ENCODE measurements at regions not wholly inside any gene's neighbourhood (a gene's known extent, or its start where the extent isn't known, plus 50 kb on each side); places are given as distances from the start of the nearest gene placed in this dataset.

DNA sequence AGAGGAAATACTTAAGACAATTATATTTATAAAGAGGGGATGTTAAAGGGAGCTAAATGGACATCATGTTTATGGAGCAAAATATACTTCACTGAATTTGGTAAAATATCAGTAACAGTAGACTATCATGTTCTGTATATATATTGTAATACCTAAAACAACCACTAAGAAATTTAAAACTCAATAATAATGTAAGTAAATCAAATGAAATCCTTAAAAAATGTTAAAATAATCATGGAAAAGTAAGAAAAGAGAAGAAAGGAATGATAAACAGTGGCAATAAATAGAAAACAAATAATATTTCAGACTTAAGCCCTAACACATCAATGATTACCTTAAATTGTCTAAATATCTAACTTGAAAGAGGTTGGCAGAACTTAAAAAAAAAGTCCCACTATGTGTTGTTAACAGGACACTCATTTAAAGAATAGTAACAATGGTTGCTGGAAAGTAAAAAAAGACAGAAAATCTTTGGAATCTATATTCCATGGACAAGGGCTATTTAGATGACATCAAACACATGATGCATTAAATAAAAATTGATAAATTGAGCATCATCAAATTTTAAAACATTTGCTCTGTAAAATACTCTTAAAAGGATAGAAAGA, 842.2 kb upstream of the MAP3K7 start:
- Mint-ChIP-seq H3K27me3 (no peaks in the 10 kb centered on the region), H3K4me1 (no peaks in the 10 kb centered on the region), H3K4me3 (no peak overlapping the region), H3K9me3 (no peaks in the 10 kb centered on the region), H3K36me3 (no peaks in the 10 kb centered on the region), H3K27ac (no peak overlapping the region)
- no peak for ATAC-seq

- Mint-ChIP-seq H3K9me3 (no peaks in the 10 kb centered on the region), H3K27ac (no peak overlapping the region), H3K27me3 (no peaks in the 10 kb centered on the region), H3K36me3 (no peaks in the 10 kb centered on the region), H3K4me3 (no peak overlapping the region), H3K4me1 (no peaks in the 10 kb centered on the region)
- ATAC-seq, result no peak
These were observed 841.4 kb upstream of the MAP3K7 start for GRCh38 chr6:91428296-91428695.

- Mint-ChIP-seq H3K27ac (no peak overlapping the region), H3K27me3 (no peaks in the 10 kb centered on the region), H3K4me1 (no peaks in the 10 kb centered on the region), H3K36me3 (no peaks in the 10 kb centered on the region), H3K9me3 (peaks cover 15% of the 10 kb centered on the region), H3K4me3 (no peak overlapping the region)
- ATAC-seq, result no peak
These were observed 833.4 kb upstream of the MAP3K7 start for GRCh38 chr6:91420243-91420642.

GRCh38 chr6:91415031-91415605, 828.2 kb upstream of the MAP3K7 start:
- no peak for ATAC-seq
- no peak overlapping the region for H3K27ac Mint-ChIP-seq
- H3K36me3 Mint-ChIP-seq, result no peaks in the 10 kb centered on the region
- H3K4me3 Mint-ChIP-seq, result no peak overlapping the region
- H3K9me3 Mint-ChIP-seq, result peaks cover 7% of the 10 kb centered on the region
- H3K27me3 Mint-ChIP-seq, result no peaks in the 10 kb centered on the region
- no peaks in the 10 kb centered on the region for H3K4me1 Mint-ChIP-seq

- no peak overlapping the region for H3K4me3 Mint-ChIP-seq
- no peaks in the 10 kb centered on the region for H3K4me1 Mint-ChIP-seq
- no peaks in the 10 kb centered on the region for H3K36me3 Mint-ChIP-seq
- no peak for ATAC-seq
- no peaks in the 10 kb centered on the region for H3K27me3 Mint-ChIP-seq
- H3K27ac Mint-ChIP-seq, result no peak overlapping the region
- H3K9me3 Mint-ChIP-seq, result peaks cover 11% of the 10 kb centered on the region
These were observed 825.7 kb upstream of the MAP3K7 start for GRCh38 chr6:91412532-91412931.

GRCh38 chr6:91407706-91408105, 820.8 kb upstream of the MAP3K7 start:
- H3K4me1 Mint-ChIP-seq, result no peaks in the 10 kb centered on the region
- no peak for ATAC-seq
- no peak overlapping the region for H3K27ac Mint-ChIP-seq
- H3K36me3 Mint-ChIP-seq, result no peaks in the 10 kb centered on the region
- peaks cover 14% of the 10 kb centered on the region for H3K9me3 Mint-ChIP-seq
- H3K27me3 Mint-ChIP-seq, result no peaks in the 10 kb centered on the region
- H3K4me3 Mint-ChIP-seq, result no peak overlapping the region

GRCh38 chr6:91392951-91393350, 806.1 kb upstream of the MAP3K7 start:
- Mint-ChIP-seq H3K27ac (no peak overlapping the region), H3K36me3 (no peaks in the 10 kb centered on the region), H3K27me3 (no peaks in the 10 kb centered on the region), H3K4me1 (no peaks in the 10 kb centered on the region), H3K4me3 (no peak overlapping the region), H3K9me3 (peaks cover 8% of the 10 kb centered on the region)
- no peak for ATAC-seq

DNA sequence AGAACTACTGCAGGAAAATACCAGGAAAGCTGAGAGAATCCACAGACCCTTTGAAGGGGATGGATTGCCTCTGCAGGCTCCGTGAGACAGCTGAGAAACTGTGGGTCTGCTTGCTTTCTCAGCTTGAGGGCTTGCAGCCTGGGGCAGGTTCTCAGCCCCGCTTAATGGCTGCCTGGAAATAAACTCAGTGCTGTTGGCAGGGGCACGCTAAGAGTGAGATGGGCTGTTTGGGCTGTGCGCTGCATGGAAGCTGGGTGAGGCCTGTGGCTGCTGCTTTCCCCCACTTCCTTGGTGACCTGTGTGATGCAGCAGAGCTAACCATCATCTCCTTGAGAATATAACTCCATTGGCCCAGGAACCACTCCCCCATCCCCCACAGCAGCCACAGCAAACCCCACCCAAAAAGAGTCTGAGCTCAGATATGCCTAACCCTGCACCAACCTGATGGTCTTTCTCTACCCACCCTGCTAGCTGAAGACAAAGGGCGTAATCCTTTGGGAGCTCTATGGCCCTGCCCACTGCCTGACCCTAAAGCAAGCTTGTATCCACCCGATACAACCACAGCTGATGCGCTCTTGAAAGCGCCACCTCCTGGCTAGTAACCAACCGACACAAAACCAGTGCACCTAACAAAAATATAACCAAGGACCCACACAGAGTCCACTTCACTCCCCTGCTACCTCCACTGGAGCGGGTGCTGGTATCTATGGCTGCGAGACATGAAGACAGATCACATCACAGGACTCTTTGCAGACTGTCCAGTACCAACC, 800.6 kb upstream of the MAP3K7 start:
- Mint-ChIP-seq H3K27ac (no peak overlapping the region), H3K27me3 (no peaks in the 10 kb centered on the region), H3K36me3 (no peaks in the 10 kb centered on the region), H3K4me3 (no peak overlapping the region), H3K4me1 (no peaks in the 10 kb centered on the region), H3K9me3 (peaks cover 8% of the 10 kb centered on the region)
- no peak for ATAC-seq

GRCh38 chr6:91386204-91386603, 799.3 kb upstream of the MAP3K7 start:
- Mint-ChIP-seq H3K27ac (no peak overlapping the region), H3K4me1 (no peaks in the 10 kb centered on the region), H3K4me3 (no peak overlapping the region), H3K27me3 (no peaks in the 10 kb centered on the region), H3K9me3 (peaks cover 3% of the 10 kb centered on the region), H3K36me3 (no peaks in the 10 kb centered on the region)
- no peak for ATAC-seq

- no peak for ATAC-seq
- H3K4me1 Mint-ChIP-seq, result no peaks in the 10 kb centered on the region
- no peaks in the 10 kb centered on the region for H3K27me3 Mint-ChIP-seq
- no peak overlapping the region for H3K27ac Mint-ChIP-seq
- H3K36me3 Mint-ChIP-seq, result no peaks in the 10 kb centered on the region
- peaks cover 3% of the 10 kb centered on the region for H3K9me3 Mint-ChIP-seq
- H3K4me3 Mint-ChIP-seq, result no peak overlapping the region
These were observed 796.3 kb upstream of the MAP3K7 start for GRCh38 chr6:91383207-91383606.

GRCh38 chr6:91376686-91377085, 789.8 kb upstream of the MAP3K7 start:
- no peak for ATAC-seq
- Mint-ChIP-seq H3K4me1 (no peaks in the 10 kb centered on the region), H3K27ac (no peak overlapping the region), H3K9me3 (no peaks in the 10 kb centered on the region), H3K27me3 (no peaks in the 10 kb centered on the region), H3K36me3 (no peaks in the 10 kb centered on the region), H3K4me3 (no peak overlapping the region)

DNA sequence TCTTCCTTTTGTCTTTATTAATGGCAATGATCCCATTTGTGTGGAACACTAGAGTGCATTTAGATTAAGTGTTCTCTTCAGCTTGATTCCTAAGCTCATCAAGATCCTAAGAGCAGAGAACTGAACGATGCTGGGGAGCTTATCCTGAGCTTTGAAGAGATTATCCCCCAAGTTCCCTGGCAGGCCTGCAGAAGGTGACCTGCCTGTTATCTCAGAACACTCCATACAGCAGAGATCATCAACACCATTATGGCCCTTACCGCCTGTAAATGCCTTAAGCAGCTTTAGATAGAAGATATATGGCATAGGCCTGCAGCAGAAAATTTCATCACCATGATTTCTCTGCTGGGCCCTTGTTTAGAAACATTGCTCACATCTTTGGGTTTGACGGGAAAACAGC, 779.9 kb upstream of the MAP3K7 start:
- no peaks in the 10 kb centered on the region for H3K36me3 Mint-ChIP-seq
- no peak overlapping the region for H3K27ac Mint-ChIP-seq
- no peak for ATAC-seq
- peaks cover 5% of the 10 kb centered on the region for H3K9me3 Mint-ChIP-seq
- H3K4me3 Mint-ChIP-seq, result no peak overlapping the region
- H3K27me3 Mint-ChIP-seq, result no peaks in the 10 kb centered on the region
- no peaks in the 10 kb centered on the region for H3K4me1 Mint-ChIP-seq

GRCh38 chr6:91358986-91359385, 772.1 kb upstream of the MAP3K7 start:
- Mint-ChIP-seq H3K27me3 (no peaks in the 10 kb centered on the region), H3K4me1 (no peaks in the 10 kb centered on the region), H3K4me3 (no peak overlapping the region), H3K9me3 (no peaks in the 10 kb centered on the region), H3K36me3 (no peaks in the 10 kb centered on the region), H3K27ac (no peak overlapping the region)
- ATAC-seq, result no peak

DNA sequence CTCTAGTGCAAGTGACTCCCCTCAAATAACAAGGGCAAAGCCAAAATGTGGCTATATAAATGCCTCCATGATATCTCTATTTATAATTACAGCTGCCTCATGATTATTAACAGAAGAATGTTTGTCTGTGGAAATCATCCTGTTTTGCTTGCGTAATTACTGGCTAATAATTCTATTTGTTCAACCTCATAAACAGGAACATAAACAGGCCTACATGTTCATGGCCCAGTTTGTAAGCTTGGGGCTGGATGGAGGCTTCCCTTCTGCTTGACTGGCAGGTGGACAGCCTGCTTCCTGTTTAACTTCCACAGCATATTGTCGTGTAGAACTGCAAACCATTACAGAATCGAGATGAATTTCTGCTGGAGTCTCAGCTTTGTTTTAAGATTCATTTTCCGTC, 766.0 kb upstream of the MAP3K7 start:
- no peaks in the 10 kb centered on the region for H3K4me1 Mint-ChIP-seq
- no peaks in the 10 kb centered on the region for H3K36me3 Mint-ChIP-seq
- no peak overlapping the region for H3K4me3 Mint-ChIP-seq
- ATAC-seq, result no peak
- H3K9me3 Mint-ChIP-seq, result no peaks in the 10 kb centered on the region
- no peak overlapping the region for H3K27ac Mint-ChIP-seq
- no peaks in the 10 kb centered on the region for H3K27me3 Mint-ChIP-seq

GRCh38 chr6:91352321-91352720, 765.4 kb upstream of the MAP3K7 start:
- ATAC-seq, result no peak
- Mint-ChIP-seq H3K9me3 (no peaks in the 10 kb centered on the region), H3K36me3 (no peaks in the 10 kb centered on the region), H3K4me3 (no peak overlapping the region), H3K27ac (no peak overlapping the region), H3K27me3 (no peaks in the 10 kb centered on the region), H3K4me1 (no peaks in the 10 kb centered on the region)
